HT-29 (cell line): ENCODE measurements at regions not wholly inside any gene's neighbourhood (a gene's known extent, or its start where the extent isn't known, plus 50 kb on each side); places are given as distances from the start of the nearest gene placed in this dataset.
A peak's percentile ranks its signal among the peaks of the same experiment; 100 is the strongest.

Experiments used
- DNase-seq: peaks from one replicate; pipeline ENCODE4 v3.0.0-alpha.2; 2015; ENCODE audit warnings: low spot score

GRCh38 chr14:38774162-38774561 lies 328.9 kb downstream of the SEC23A start:
- no peak for DNase-seq

GRCh38 chr14:38770251-38770650 lies 332.8 kb downstream of the SEC23A start:
- no peak for DNase-seq

DNA sequence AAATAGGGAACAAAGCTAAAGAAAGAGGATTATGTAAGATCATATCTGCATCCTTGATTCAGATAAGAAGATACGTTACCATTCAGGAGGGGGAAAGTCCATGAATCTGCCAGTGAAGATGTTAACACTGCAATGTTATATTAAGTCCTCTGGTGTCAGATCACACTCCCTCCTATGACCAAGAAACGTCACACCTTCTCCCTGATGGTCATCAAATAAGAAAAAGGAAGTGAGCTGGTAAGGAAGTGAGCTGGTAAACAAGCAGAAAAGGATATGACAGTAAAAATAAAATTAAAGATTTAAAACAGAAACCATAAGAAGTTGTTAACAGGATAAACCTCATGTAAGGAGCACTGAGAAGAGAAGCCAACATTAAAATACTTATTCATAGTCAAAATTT lies 340.2 kb downstream of the SEC23A start:
- DNase-seq = no peak

DNA sequence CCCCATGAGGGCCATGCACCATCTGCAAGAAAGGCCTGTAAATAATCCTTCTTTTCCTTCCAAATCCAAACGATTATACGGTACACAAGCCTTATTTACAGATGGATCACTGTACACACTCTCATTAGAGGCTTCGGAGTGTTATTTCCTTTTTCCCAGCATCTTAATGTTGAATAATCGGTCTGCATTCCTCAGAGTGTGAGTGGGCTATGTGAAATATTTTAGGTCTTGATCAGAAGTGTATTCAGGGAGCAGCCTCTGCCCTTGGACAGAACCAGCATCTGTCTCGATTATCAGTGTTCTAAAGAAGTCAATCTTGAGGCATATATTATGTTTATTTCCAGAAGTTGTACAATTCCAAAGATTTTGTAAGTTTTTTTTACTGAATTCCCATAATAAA lies 340.6 kb downstream of the SEC23A start:
- no peak for DNase-seq

- no peak for DNase-seq
Measured at GRCh38 chr14:38761033-38761432, 342.0 kb downstream of the SEC23A start.

DNA sequence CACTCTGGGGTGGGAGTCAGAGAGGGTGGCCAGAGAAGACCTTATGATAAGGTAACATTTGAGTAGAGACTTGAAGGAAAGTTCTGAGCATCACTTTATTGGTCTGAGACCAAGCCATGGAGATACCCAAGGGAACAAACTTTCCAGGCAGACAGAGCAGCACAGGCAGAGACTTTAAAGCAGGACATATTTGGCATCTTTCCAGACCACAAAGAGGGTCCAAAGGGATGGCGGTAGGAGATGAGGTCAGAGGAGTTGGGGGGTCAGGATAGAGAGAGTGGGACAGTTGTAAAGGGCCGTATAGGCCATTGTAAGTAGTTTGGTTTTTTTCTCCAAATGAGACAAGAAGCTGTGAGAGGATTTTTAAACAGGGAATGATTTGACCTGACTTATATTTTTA lies 344.4 kb downstream of the SEC23A start:
- no peak for DNase-seq

GRCh38 chr14:38755036-38755435 lies 348.0 kb downstream of the SEC23A start:
- DNase-seq = no peak

- no peak for DNase-seq
Measured at GRCh38 chr14:38752750-38753149, 350.3 kb downstream of the SEC23A start.

DNA sequence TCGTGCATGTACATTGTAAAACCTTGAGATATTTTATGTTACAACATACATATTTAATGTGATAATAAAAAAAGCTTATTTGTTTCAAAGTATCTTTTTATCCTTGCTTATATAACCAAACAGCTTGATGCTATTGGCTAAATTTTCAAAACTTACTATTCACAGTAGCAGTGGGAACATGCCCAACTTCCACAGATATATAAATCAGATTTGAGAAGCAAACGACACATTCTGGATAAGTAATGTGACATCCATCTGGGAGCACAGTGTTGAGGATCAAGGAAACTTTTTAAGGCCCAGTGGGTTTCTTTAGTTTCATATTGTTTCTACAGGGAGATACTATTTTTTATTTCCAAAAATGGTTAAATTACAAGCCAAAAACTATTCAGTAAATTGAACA lies 350.7 kb downstream of the SEC23A start:
- no peak for DNase-seq

GRCh38 chr14:38751459-38751858 lies 351.6 kb downstream of the SEC23A start:
- DNase-seq = no peak

DNA sequence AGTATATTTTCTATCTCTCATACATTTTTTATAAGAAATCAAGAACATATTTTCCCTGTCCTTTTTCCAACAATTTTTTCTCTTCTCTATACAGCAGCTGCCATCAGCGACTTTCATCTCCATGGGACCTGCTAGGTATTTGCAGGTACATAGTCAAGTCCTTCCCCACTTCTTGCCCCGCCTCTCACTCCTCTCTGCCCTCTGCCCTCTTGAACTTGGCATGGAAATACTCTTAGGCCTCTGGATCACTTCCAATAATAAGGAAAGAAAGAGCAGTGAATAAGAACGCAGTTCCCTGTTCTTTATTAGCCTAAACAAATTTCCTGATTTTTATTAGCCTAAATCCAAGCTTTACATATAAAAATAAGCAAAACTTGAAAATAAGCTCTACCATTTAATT lies 353.1 kb downstream of the SEC23A start:
- no peak for DNase-seq

DNA sequence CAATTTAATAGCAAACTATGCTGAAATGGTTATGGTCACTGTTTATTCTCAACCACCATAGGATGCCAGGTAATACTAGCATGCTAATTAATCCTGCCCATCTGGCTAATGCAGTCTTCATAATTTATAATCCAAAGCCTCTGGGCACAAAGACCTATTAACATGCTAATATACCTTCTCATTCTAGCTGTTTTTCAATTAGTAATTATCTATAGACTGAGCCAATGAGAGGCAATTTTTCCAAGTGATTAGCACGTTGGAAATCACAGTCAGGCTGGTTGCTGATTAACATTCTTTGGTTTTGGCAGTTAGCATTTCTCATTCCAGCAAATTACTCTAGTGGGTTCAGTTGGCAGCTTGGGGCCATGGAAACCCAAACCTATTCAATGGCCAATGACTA lies 357.2 kb downstream of the SEC23A start:
- DNase-seq = no peak

GRCh38 chr14:38743966-38744584 lies 359.0 kb downstream of the SEC23A start:
- DNase-seq = no peak

DNA sequence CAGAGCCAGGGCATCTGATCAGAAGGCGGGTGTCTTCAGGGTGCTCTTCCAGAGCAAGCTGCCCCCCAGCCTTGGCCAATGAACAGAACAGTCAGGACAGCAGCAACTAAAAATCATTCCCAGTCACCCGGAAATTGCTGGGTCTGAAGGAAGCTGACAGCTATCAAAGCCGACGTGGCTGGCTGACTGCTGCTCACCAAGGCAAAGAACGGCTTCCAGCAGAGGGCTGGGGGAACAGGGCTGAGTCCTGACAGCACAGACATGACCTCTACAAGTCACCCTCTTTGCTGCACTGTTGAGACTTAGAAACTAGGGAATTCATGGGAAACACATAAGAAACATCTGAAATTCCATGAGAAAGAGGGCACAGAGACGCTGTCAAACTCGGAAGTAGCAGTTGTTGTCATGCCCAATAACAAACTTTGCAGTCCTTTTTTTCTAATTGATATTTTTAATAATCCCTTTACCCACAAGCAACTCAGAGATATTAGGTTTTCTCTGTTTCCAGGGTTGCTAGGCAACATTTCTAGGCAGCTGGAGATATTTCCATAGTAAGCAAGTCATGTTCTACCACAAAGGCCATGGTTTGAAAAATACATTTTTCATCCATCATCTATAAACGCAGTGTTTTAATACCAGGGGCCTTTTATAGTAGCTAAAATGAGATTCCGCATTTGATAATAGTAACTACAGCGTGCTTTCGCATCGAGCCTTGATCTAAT lies 365.2 kb downstream of the SEC23A start:
- no peak for DNase-seq

GRCh38 chr14:38735005-38735404 lies 368.0 kb downstream of the SEC23A start:
- no peak for DNase-seq

GRCh38 chr14:38731962-38732361 lies 371.1 kb downstream of the SEC23A start:
- no peak for DNase-seq

DNA sequence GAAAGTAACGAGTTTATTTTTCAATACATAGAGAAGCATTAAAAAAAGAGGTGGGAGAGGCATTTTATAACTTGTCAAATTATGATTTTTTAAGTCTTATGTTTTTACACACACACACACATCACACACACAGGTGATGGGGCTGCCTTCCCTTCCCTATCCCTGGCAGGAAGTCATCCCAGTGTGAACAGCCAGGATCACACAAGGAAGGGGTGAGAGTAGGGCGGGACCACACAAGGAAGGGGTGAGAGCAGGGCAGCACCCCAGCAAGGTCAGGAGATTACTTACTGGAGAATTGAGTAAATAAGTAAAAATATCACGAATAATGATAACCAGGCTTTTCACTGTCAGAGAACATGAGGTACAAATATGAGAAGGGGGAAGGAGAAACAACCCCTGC lies 372.6 kb downstream of the SEC23A start:
- DNase-seq = no peak

GRCh38 chr14:38727731-38728130 lies 375.3 kb downstream of the SEC23A start:
- no peak for DNase-seq

DNA sequence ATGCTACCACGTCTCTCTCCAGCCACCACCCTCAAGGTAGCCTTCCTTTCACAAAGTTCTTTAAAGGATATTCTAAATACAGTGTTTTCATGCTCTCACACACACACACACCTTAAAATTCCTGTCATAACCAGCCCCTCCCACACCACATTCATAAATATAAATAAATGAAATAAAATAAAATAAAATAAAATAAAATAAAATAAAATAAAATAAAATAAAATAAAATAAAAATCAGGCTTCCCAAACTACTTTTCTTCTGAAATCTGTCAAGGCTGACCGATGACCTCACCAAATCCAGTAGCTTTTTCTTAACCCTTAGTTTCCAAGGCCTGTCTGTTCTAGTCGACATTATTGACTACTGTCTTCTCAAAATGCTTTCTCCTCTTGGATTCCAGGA lies 378.4 kb downstream of the SEC23A start:
- no peak for DNase-seq

- no peak for DNase-seq
Measured at GRCh38 chr14:38723959-38724358, 379.1 kb downstream of the SEC23A start.

GRCh38 chr14:38723277-38723676 lies 379.8 kb downstream of the SEC23A start:
- no peak for DNase-seq

DNA sequence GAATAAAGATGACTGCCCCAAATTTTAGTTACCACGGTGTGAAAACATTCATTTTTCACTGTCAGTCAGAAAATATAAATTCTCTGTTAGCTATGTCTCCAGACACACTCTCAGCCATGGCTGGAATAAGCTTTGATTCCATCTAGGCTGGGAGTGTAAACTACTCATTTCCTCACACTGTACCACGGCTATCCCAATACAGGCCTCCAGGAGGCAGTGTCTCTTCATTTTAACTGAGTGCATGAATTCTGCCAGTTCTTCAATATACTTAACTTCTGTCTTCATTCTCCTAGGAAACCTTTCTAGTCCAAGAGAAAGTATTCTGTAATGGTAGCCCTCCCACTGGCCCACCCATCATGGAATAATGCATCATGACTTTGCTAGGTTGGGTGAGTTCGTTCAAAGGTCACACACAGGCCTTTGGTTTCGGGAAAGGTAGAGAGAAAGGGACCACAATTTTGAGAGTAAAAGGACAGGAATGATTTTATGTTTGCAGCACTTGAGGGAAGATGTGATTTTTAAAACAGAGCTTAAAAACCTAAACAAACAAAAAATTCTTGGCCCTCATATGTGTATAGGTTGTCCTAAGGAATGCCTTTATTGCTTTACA lies 381.1 kb downstream of the SEC23A start:
- DNase-seq = peak; percentile 72

- DNase-seq = peak; percentile 3
Measured at GRCh38 chr14:38718519-38718918, 384.5 kb downstream of the SEC23A start.
